ENCODE measurements at regions not wholly inside any gene's neighbourhood (a gene's known extent, or its start where the extent isn't known, plus 50 kb on each side); places are given as distances from the start of the nearest gene placed in this dataset.

DNA sequence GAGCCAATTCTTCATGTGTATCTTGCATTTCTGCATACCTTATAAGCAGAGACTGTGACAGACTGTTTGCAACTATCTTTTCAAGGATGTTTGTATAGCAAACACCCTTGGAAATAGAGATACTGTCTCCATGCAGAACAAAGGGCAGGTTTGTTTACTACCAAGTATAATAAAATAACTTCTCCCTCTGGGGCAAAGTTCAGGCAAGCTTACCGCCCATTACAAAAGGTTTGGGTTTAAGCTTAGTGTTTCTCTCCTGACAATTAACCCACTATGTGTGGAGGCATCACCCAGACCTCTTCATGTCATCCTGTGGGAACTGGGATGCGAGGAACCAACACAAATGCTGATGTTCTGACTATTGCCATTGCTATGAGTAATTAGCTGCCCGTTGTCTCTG is 479.1 kb upstream of the ZMIZ1 start:
- WGBS (ENCODE audit: insufficient coverage, low coverage, low lambda C conversion rate, missing lambda C conversion rate) = 33% methylated on average over 2 of the region's 3 CpGs
- DNase-seq = no peak
- H3K27ac ChIP-seq = no peak overlapping the region

DNA sequence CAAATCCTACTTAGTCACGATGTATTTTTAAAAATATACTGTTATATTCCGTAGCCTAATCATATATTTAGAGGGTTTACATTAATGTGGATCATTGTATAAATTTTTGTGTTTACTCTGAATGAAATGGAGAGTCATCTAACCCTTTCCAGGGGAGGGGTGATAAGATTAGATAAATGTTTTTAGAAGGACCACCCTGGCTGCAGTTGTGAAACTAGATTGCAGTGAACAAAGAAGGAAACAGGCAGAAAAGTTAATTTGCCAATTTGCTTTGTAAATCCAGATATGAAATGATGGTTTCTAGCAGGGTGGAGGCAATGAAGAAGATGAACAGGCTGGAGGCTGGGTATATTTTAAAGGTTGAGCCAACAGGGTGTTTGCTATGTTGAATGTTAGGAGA is 477.7 kb upstream of the ZMIZ1 start:
- Histone ChIP-seq H3K36me3 (no peaks in the 10 kb centered on the region), H3K27ac (no peak overlapping the region), H3K9me3 (no peaks in the 10 kb centered on the region), H3K4me3 (no peak overlapping the region), H3K27me3 (no peaks in the 10 kb centered on the region), H3K4me1 (no peaks in the 10 kb centered on the region)
- WGBS (ENCODE audit: insufficient coverage, low coverage, low lambda C conversion rate, missing lambda C conversion rate) = 78% methylated on average over 2 of the region's 2 CpGs
- ATAC-seq (no peak), DNase-seq (no peak)
- TF ChIP-seq POLR2A (IDR thresholded peaks at IDR 0.05) = no peak
- TF ChIP-seq, protein P1, sequence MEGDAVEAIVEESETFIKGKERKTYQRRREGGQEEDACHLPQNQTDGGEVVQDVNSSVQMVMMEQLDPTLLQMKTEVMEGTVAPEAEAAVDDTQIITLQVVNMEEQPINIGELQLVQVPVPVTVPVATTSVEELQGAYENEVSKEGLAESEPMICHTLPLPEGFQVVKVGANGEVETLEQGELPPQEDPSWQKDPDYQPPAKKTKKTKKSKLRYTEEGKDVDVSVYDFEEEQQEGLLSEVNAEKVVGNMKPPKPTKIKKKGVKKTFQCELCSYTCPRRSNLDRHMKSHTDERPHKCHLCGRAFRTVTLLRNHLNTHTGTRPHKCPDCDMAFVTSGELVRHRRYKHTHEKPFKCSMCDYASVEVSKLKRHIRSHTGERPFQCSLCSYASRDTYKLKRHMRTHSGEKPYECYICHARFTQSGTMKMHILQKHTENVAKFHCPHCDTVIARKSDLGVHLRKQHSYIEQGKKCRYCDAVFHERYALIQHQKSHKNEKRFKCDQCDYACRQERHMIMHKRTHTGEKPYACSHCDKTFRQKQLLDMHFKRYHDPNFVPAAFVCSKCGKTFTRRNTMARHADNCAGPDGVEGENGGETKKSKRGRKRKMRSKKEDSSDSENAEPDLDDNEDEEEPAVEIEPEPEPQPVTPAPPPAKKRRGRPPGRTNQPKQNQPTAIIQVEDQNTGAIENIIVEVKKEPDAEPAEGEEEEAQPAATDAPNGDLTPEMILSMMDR (IDR thresholded peaks at IDR 0.05) = no peak
- intact Hi-C loops (cut with DNase I) = no loop called here

More for the DNA sequence above, 479.1 kb upstream of the ZMIZ1 start:
- Histone ChIP-seq H3K27me3 (no peaks in the 10 kb centered on the region), H3K36me3 (no peaks in the 10 kb centered on the region), H3K9me3 (no peaks in the 10 kb centered on the region), H3K4me1 (no peaks in the 10 kb centered on the region), H3K4me3 (no peak overlapping the region)
- intact Hi-C loops (cut with DNase I) = no loop called here
- ATAC-seq = no peak
- TF ChIP-seq, protein P1 (IDR thresholded peaks at IDR 0.05) = no peak
- no peak for TF ChIP-seq POLR2A (IDR thresholded peaks at IDR 0.05)

DNA sequence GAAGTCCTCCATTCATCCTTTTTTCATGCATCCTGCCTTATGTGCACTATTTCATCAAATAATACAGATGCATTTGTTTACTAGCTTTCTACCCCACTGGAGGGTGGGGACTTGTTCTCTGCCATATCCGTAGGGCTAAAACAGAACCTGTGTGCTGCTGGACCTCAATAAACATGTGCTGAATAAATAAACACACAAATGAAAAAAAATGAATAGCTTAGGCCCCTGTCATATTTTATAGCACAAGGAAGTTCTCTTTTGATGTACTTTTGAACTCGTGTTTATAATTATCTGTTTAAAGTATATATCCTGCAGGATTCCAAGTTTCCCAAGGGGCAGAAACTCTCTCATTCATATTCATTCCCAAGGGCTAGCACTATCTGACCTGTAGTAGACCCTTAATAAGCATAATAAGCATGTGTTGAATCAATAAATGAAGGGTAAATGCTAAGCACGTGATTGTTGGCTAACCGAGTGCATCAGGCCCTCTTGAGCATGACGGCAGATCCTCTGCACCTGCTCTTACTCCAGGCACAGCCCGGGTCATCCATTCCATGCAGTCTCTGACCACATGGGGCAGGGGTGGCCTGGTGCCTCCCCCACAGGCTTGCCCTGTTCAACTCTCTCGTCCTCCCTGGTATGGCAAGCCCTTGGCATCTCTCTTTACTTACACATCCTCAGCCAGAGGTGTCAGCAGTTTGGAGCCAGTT is 474.1 kb upstream of the ZMIZ1 start:
- WGBS (ENCODE audit: insufficient coverage, low coverage, low lambda C conversion rate, missing lambda C conversion rate) = 60% methylated on average over 6 of the region's 7 CpGs
- TF ChIP-seq, protein P1 (IDR thresholded peaks at IDR 0.05) = no peak
- TF ChIP-seq POLR2A (IDR thresholded peaks at IDR 0.05) = no peak
- Histone ChIP-seq H3K27me3 (no peaks in the 10 kb centered on the region), H3K4me3 (no peak overlapping the region), H3K9me3 (no peaks in the 10 kb centered on the region), H3K36me3 (no peaks in the 10 kb centered on the region), H3K27ac (no peak overlapping the region), H3K4me1 (no peaks in the 10 kb centered on the region)
- intact Hi-C loops (cut with DNase I) = no loop called here
- DNase-seq (no peak), ATAC-seq (no peak)

DNA sequence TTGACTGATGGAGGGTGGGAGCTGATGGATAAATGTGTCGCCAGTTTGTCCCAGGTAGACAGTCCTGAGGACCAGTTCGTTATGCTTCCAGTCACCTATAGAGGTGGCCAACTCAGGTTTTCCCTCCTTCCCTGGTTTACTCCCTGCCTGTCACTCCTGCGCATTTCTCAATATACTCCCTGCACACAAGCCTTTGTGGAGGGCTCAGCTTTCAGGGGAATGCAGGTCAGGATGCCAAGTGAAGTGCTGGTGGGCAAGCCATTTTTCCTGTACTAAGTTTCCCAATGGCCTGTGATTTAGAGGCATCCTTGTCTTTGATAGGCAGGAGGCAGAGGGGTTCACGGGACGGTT is 473.5 kb upstream of the ZMIZ1 start:
- Histone ChIP-seq H3K4me1 (no peaks in the 10 kb centered on the region), H3K27ac (no peak overlapping the region), H3K9me3 (no peaks in the 10 kb centered on the region), H3K4me3 (no peak overlapping the region), H3K36me3 (no peaks in the 10 kb centered on the region), H3K27me3 (no peaks in the 10 kb centered on the region)
- DNase-seq (no peak), ATAC-seq (no peak)
- 33% methylated on average over 3 of the region's 5 CpGs for WGBS (ENCODE audit: insufficient coverage, low coverage, low lambda C conversion rate, missing lambda C conversion rate)
- intact Hi-C loops (cut with DNase I) = no loop called here
- TF ChIP-seq POLR2A (IDR thresholded peaks at IDR 0.05) = no peak
- TF ChIP-seq, protein P1 (IDR thresholded peaks at IDR 0.05) = no peak

DNA sequence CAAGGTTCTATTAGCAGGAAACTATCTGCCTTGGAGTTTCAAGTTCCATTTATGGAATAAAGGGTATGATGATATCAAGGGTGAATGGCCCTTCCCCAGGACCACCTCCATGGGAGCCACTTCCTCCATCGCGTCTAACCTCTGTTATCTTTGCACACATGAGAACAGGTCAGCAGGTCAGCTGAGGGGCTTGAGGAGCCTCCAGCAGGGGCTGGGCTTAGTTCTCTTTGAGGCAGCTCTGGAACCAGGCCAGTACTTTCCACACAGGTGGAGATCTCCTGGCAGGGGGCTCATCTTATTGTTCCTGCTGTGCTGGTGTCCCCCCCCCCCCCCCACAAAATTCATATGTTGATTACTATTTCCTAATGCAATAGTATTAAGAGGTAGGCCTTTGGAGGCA is 472.2 kb upstream of the ZMIZ1 start:
- H3K9me3 ChIP-seq = no peaks in the 10 kb centered on the region
- no peaks in the 10 kb centered on the region for H3K4me1 ChIP-seq
- intact Hi-C loops (cut with DNase I) = no loop called here
- H3K4me3 ChIP-seq = no peak overlapping the region
- no peak for ATAC-seq
- H3K27me3 ChIP-seq = no peaks in the 10 kb centered on the region
- 54% methylated on average over 2 of the region's 2 CpGs for WGBS (ENCODE audit: insufficient coverage, low coverage, low lambda C conversion rate, missing lambda C conversion rate)
- no peak for DNase-seq
- no peak for TF ChIP-seq POLR2A (IDR thresholded peaks at IDR 0.05)
- TF ChIP-seq, protein P1 (IDR thresholded peaks at IDR 0.05) = no peak
- no peaks in the 10 kb centered on the region for H3K36me3 ChIP-seq
- H3K27ac ChIP-seq = no peak overlapping the region

Measured in right lobe of liver (tissue), 6 donors.